Natural killer cell treated with Interleukin-12 subunit alpha and Interleukin-12 subunit beta and Interleukin-15 and Interleukin-18, amount 100 ng/mL, for 72 hours (primary cell): ENCODE measurements at regions not wholly inside any gene's neighbourhood (a gene's known extent, or its start where the extent isn't known, plus 50 kb on each side); places are given as distances from the start of the nearest gene placed in this dataset.

ENCODE experiments used
- ATAC-seq, 2 donors: fragments of 150-1000 bp; cut with Tn5 transposase in 1 of 2; sonication (Bioruptor Pico), chemical (Tn5 transposase) in 1 of 2; 2 replicates each; pipeline ENCODE4 v1.10.0; 2021
- DNase-seq: peaks from one replicate; pipeline ENCODE4 v3.0.0; 2022; ENCODE audit warnings: low spot score
- H3K27ac Mint-ChIP-seq, 2 donors: 1 replicate in 1 of 2; 2 replicates in 1 of 2; pipeline ENCODE4 v1.8.0; 2022; ENCODE audit warnings: mixed read lengths in 2 of 2, mild to moderate bottlenecking in 1 of 2, moderate library complexity in 1 of 2
- H3K27me3 Mint-ChIP-seq, 2 donors: 1 replicate in 1 of 2; 2 replicates in 1 of 2; pipeline ENCODE4 v1.8.0; 2022; ENCODE audit warnings: mixed read lengths in 2 of 2
- H3K36me3 Mint-ChIP-seq: one replicate; pipeline ENCODE4 v1.8.0; 2022; ENCODE audit warnings: mixed read lengths
- H3K4me1 Mint-ChIP-seq, 2 donors: 1 replicate in 1 of 2; 2 replicates in 1 of 2; pipeline ENCODE4 v1.8.0; 2022; ENCODE audit warnings: low read depth in 2 of 2, mixed read lengths in 2 of 2, mild to moderate bottlenecking in 1 of 2
- H3K4me3 Mint-ChIP-seq: one replicate; pipeline ENCODE4 v1.8.0; 2022; ENCODE audit warnings: mixed read lengths
- H3K9me3 Mint-ChIP-seq: 2 replicates; pipeline ENCODE4 v1.8.0; 2022; ENCODE audit warnings: mixed read lengths

GRCh38 chr14:37945959-37946358, 261.7 kb upstream of the SSTR1 start:
- no peaks in the 10 kb centered on the region for H3K4me1 Mint-ChIP-seq
- H3K27ac Mint-ChIP-seq: no peak overlapping the region
- peaks cover 10% of the 10 kb centered on the region for H3K36me3 Mint-ChIP-seq
- peaks cover 0 to 5% of the 10 kb centered on the region in 2 donors for H3K27me3 Mint-ChIP-seq
- H3K4me3 Mint-ChIP-seq: no peak overlapping the region
- ATAC-seq (no peak), DNase-seq (no peak)
- peaks cover 22% of the 10 kb centered on the region for H3K9me3 Mint-ChIP-seq

DNA sequence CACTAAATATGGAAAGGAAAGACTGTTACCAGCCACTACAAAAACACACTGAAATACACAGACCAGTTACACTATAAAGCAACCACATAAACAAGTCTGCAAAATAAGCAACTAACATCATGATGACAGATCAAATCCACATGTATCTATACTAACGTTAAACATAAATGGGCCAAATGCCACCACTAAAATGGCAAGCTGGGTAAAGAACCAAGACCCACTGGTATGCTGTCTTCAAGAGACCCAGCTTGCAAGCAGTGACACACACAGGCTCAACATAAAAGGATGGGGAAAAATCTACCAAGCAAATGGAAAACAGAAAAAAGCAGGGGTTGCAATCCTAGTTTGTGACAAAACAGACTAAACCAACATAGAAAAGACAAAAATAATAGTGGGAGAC, 260.9 kb upstream of the SSTR1 start:
- Mint-ChIP-seq H3K4me3 (no peak overlapping the region), H3K27me3 (peaks cover 0 to 5% of the 10 kb centered on the region in 2 donors), H3K27ac (no peak overlapping the region), H3K4me1 (no peaks in the 10 kb centered on the region), H3K36me3 (peaks cover 10% of the 10 kb centered on the region), H3K9me3 (peaks cover 22% of the 10 kb centered on the region)
- no peak for DNase-seq
- ATAC-seq: no peak

- peaks cover 0 to 5% of the 10 kb centered on the region in 2 donors for H3K27me3 Mint-ChIP-seq
- H3K4me1 Mint-ChIP-seq: no peaks in the 10 kb centered on the region
- no peak overlapping the region for H3K27ac Mint-ChIP-seq
- no peak for DNase-seq
- ATAC-seq: no peak
- peaks cover 24% of the 10 kb centered on the region for H3K9me3 Mint-ChIP-seq
- H3K36me3 Mint-ChIP-seq: peaks cover 12% of the 10 kb centered on the region
- H3K4me3 Mint-ChIP-seq: no peak overlapping the region
These were observed 259.4 kb upstream of the SSTR1 start for GRCh38 chr14:37948266-37948665.

DNA sequence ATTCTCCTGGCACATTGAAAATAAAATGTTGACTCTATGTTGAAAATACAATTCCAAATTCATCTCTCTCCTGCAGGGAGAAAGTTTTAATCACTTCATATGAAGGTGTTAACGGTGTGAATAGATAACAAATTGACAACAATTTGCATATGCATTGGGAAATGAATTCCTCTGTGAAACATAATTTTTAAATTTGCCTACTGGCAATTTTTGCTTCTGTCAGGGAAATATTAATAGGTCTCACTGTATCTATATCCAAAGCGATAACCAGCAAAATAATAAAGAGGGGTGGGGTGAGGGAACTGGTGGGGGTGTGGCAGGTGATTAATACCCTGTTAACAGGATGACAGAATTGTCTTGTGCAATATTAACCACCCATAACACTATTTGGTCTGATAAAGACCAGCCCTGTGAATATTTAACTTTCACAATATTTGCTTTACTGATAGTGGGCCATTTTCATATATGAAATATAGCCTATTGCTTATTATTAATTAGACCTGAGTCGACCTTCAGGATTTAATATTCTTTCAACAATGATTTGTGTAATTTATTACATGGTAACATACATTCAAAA, 239.0 kb upstream of the SSTR1 start:
- H3K27ac Mint-ChIP-seq: no peak overlapping the region
- peaks cover 3% of the 10 kb centered on the region for H3K9me3 Mint-ChIP-seq
- DNase-seq: no peak
- H3K4me3 Mint-ChIP-seq: no peak overlapping the region
- peaks cover 13 to 26% of the 10 kb centered on the region in 2 donors for H3K27me3 Mint-ChIP-seq
- H3K36me3 Mint-ChIP-seq: no peaks in the 10 kb centered on the region
- H3K4me1 Mint-ChIP-seq: no peaks in the 10 kb centered on the region
- ATAC-seq: no peak

GRCh38 chr14:37969511-37969979, 238.2 kb upstream of the SSTR1 start:
- peaks cover 14 to 28% of the 10 kb centered on the region in 2 donors for H3K27me3 Mint-ChIP-seq
- ATAC-seq (no peak), DNase-seq (no peak)
- H3K4me1 Mint-ChIP-seq: no peaks in the 10 kb centered on the region
- H3K36me3 Mint-ChIP-seq: no peaks in the 10 kb centered on the region
- H3K27ac Mint-ChIP-seq: no peak overlapping the region
- H3K4me3 Mint-ChIP-seq: no peak overlapping the region
- H3K9me3 Mint-ChIP-seq: no peaks in the 10 kb centered on the region

- Mint-ChIP-seq H3K27me3 (peaks cover 21 to 40% of the 10 kb centered on the region in 2 donors), H3K9me3 (no peaks in the 10 kb centered on the region), H3K4me1 (no peaks in the 10 kb centered on the region), H3K27ac (no peak overlapping the region), H3K4me3 (no peak overlapping the region), H3K36me3 (no peaks in the 10 kb centered on the region)
- no peak for ATAC-seq
- no peak for DNase-seq
These were observed 237.0 kb upstream of the SSTR1 start for GRCh38 chr14:37970696-37971095.

GRCh38 chr14:37972941-37973887, 234.5 kb upstream of the SSTR1 start:
- no peak overlapping the region for H3K4me3 Mint-ChIP-seq
- ATAC-seq (no peak), DNase-seq (no peak)
- no peaks in the 10 kb centered on the region for H3K9me3 Mint-ChIP-seq
- H3K27me3 Mint-ChIP-seq: peaks cover 33 to 57% of the 10 kb centered on the region in 2 donors
- peaks cover 2% of the 10 kb centered on the region for H3K36me3 Mint-ChIP-seq
- no peak overlapping the region for H3K27ac Mint-ChIP-seq
- no peaks in the 10 kb centered on the region for H3K4me1 Mint-ChIP-seq

- no peaks in the 10 kb centered on the region for H3K4me1 Mint-ChIP-seq
- peaks cover 4% of the 10 kb centered on the region for H3K36me3 Mint-ChIP-seq
- H3K9me3 Mint-ChIP-seq: no peaks in the 10 kb centered on the region
- no peak overlapping the region for H3K4me3 Mint-ChIP-seq
- H3K27me3 Mint-ChIP-seq: peaks cover 37 to 62% of the 10 kb centered on the region in 2 donors
- ATAC-seq (no peak), DNase-seq (no peak)
- no peak overlapping the region for H3K27ac Mint-ChIP-seq
These were observed 233.3 kb upstream of the SSTR1 start for GRCh38 chr14:37974421-37974820.

DNA sequence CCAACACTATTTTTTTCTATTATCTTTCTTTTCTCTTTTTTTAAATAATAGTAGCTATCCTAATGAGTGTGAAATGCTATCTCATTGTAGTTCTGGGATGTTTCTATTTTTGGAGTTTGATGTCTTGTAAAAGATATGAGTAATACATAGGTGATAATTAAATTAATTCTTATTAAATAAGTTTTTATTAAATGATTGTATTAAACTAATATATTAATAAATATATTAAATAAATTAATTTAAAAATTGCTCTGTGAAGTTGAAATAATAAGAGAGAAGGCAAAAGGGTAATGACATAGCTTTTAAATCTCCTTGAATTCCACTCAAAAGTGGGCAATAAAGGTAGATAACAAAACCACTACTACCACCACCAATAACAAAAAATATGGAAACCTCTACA, 230.2 kb upstream of the SSTR1 start:
- Mint-ChIP-seq H3K4me3 (no peak overlapping the region), H3K27ac (no peak overlapping the region), H3K9me3 (peaks cover 6% of the 10 kb centered on the region), H3K4me1 (no peaks in the 10 kb centered on the region), H3K36me3 (peaks cover 15% of the 10 kb centered on the region), H3K27me3 (peaks cover 34 to 61% of the 10 kb centered on the region in 2 donors)
- DNase-seq (no peak), ATAC-seq (no peak)

- Mint-ChIP-seq H3K27me3 (peaks cover 3 to 12% of the 10 kb centered on the region in 2 donors), H3K4me3 (no peak overlapping the region), H3K9me3 (peaks cover 6% of the 10 kb centered on the region), H3K36me3 (peaks cover 11% of the 10 kb centered on the region), H3K4me1 (peaks cover 0 to 5% of the 10 kb centered on the region in 2 donors), H3K27ac (no peak overlapping the region)
- no peak for ATAC-seq
- peak; percentile 77 for DNase-seq
These were observed 221.8 kb upstream of the SSTR1 start for GRCh38 chr14:37985826-37986470.

- Mint-ChIP-seq H3K27me3 (peaks cover 0 to 8% of the 10 kb centered on the region in 2 donors), H3K9me3 (no peaks in the 10 kb centered on the region), H3K4me3 (no peak overlapping the region), H3K27ac (no peak overlapping the region), H3K4me1 (peaks cover 0 to 5% of the 10 kb centered on the region in 2 donors), H3K36me3 (no peaks in the 10 kb centered on the region)
- ATAC-seq (no peak), DNase-seq (no peak)
These were observed 219.2 kb upstream of the SSTR1 start for GRCh38 chr14:37988472-37988871.

- Mint-ChIP-seq H3K9me3 (no peaks in the 10 kb centered on the region), H3K4me1 (peaks cover 0 to 3% of the 10 kb centered on the region in 2 donors), H3K27ac (no peak overlapping the region), H3K36me3 (no peaks in the 10 kb centered on the region), H3K27me3 (peaks cover 0 to 8% of the 10 kb centered on the region in 2 donors), H3K4me3 (no peak overlapping the region)
- DNase-seq: no peak
- ATAC-seq: no peak
These were observed 216.7 kb upstream of the SSTR1 start for GRCh38 chr14:37991027-37991426.

- H3K4me1 Mint-ChIP-seq: no peaks in the 10 kb centered on the region
- no peak overlapping the region for H3K27ac Mint-ChIP-seq
- no peak overlapping the region for H3K4me3 Mint-ChIP-seq
- no peak for DNase-seq
- H3K9me3 Mint-ChIP-seq: no peaks in the 10 kb centered on the region
- no peaks in the 10 kb centered on the region for H3K36me3 Mint-ChIP-seq
- H3K27me3 Mint-ChIP-seq: peaks cover 0 to 8% of the 10 kb centered on the region in 2 donors
- ATAC-seq: no peak
These were observed 215.2 kb upstream of the SSTR1 start for GRCh38 chr14:37992499-37992898.
